HCT116 (cell line): ENCODE measurements at regions not wholly inside any gene's neighbourhood (a gene's known extent, or its start where the extent isn't known, plus 50 kb on each side); places are given as distances from the start of the nearest gene placed in this dataset.

Experiments
- ATAC-seq: fragments of 200-7000 bp; cut with Tn5 transposase; 2 replicates; pipeline ENCODE4 v1.9.1; 2020; ENCODE audit warnings: mild to moderate bottlenecking, moderate library complexity
- BruUV-seq: library from RNA; stranded (reverse); fragments of 400-500 nt; replicated peaks from 2 replicates; lab custom pipeline; 2021; lab: Mats Ljungman, UMichigan
- CTCF ChIA-PET: fragments of 300-600 bp; sonication (Branson Sonifier 250); formaldehyde crosslinking; loops from one replicate; lab custom pipeline; 2021; ENCODE audit warnings: antibody characterized with exemption; lab: Charles Lee
- POLR2A ChIA-PET: fragments of 300-600, 350-600 bp; sonication (Branson Sonifier 250); formaldehyde crosslinking; loops from one replicate; lab custom pipeline; 2021; ENCODE audit warnings: antibody characterized with exemption; lab: Charles Lee
- RAD21 ChIA-PET, 2 experiments: fragments of 300-600 bp; sonication (Branson Sonifier 250); formaldehyde crosslinking; loops; one replicate each; lab custom pipeline; 2023; ENCODE audit warnings: low total read pairs in 2 of 2; ENCODE audit not compliant: uncharacterized antibody in 2 of 2, unreplicated experiment in 2 of 2, low non-redundant PET in 1 of 2; lab: Charles Lee
- DNase-seq: peaks from one replicate; pipeline ENCODE4 v3.0.0-alpha.2; 2010; ENCODE audit warnings: low read depth, low spot score
- H2AFZ ChIP-seq: fragments of 200-600 bp; shearing (Covaris generic), sonication (generic); 2 replicates; pipeline ENCODE4 v1.6.1; 2017; ENCODE audit warnings: low read depth, mixed run types, mixed read lengths, antibody characterized with exemption, low read length; ENCODE audit not compliant: poor library complexity, severe bottlenecking
- H3K27ac ChIP-seq: 2 replicates; pipeline ENCODE4 v1.5.1; 2012; ENCODE audit warnings: low read depth, low read length
- H3K27me3 ChIP-seq: fragments of 200-600 bp; sonication (generic); 2 replicates; pipeline ENCODE4 v1.6.1; 2016; ENCODE audit warnings: mixed run types, low read length, mixed read lengths; ENCODE audit not compliant: insufficient read depth
- H3K36me3 ChIP-seq, 2 experiments: fragments of 200-500 bp in 1 of 2; fragments of 200-600 bp in 1 of 2; sonication (Bioruptor generic) in 1 of 2; sonication (generic) in 1 of 2; 2 replicates each; pipeline versions ENCODE4 v1.5.1 to v1.6.1; 2014 to 2016; ENCODE audit warnings: low read length in 2 of 2, inconsistent platforms in 1 of 2, mixed read lengths in 1 of 2, mixed run types in 1 of 2; ENCODE audit not compliant: insufficient read depth in 2 of 2, control insufficient read depth in 1 of 2
- H3K4me1 ChIP-seq, 2 experiments: fragments of 200-600 bp in 1 of 2; sonication (generic) in 1 of 2; 2 replicates each; pipeline versions ENCODE4 v1.5.1 to v1.6.1; 2012 to 2017; ENCODE audit warnings: low read length in 2 of 2, inconsistent platforms in 1 of 2, mild to moderate bottlenecking in 1 of 2, mixed read lengths in 1 of 2, mixed run types in 1 of 2, moderate library complexity in 1 of 2; ENCODE audit not compliant: insufficient read depth in 2 of 2, control insufficient read depth in 1 of 2
- H3K4me2 ChIP-seq: fragments of 200-600 bp; sonication (generic); 2 replicates; pipeline ENCODE4 v1.6.1; 2017; ENCODE audit warnings: mixed run types, low read length, mixed read lengths
- H3K4me3 ChIP-seq, 2 experiments: fragments of 200-600 bp in 1 of 2; sonication (generic) in 1 of 2; replicated peaks in 1 of 2; 2 replicates each; pipeline ENCODE4 v1.5.1; 2011 to 2016; ENCODE audit warnings: low read length in 2 of 2, control low read depth in 1 of 2, low read depth in 1 of 2, mild to moderate bottlenecking in 1 of 2, mixed read lengths in 1 of 2, mixed run types in 1 of 2
- H3K79me2 ChIP-seq: fragments of 200-600 bp; sonication (generic); 2 replicates; pipeline ENCODE4 v1.6.1; 2017; ENCODE audit warnings: mild to moderate bottlenecking, mixed run types, low read length, moderate library complexity, mixed read lengths; ENCODE audit not compliant: insufficient read depth
- H3K9ac ChIP-seq: fragments of 200-600 bp; sonication (generic); 2 replicates; pipeline ENCODE4 v1.6.1; 2016; ENCODE audit warnings: low read length, mixed read lengths
- H3K9me2 ChIP-seq: fragments of 200-600 bp; sonication (generic), shearing (Covaris generic); 2 replicates; pipeline ENCODE4 v1.6.1; 2017; ENCODE audit warnings: mixed run types, mild to moderate bottlenecking, moderate library complexity; ENCODE audit not compliant: insufficient read depth
- H3K9me3 ChIP-seq, 2 experiments: fragments of 200-500 bp in 1 of 2; fragments of 200-600 bp in 1 of 2; sonication (Bioruptor generic) in 1 of 2; sonication (generic) in 1 of 2; 2 replicates each; pipeline ENCODE4 v1.6.1; 2014 to 2017; ENCODE audit warnings: low read length in 2 of 2, mixed read lengths in 2 of 2, inconsistent platforms in 1 of 2, low read depth in 1 of 2, mild to moderate bottlenecking in 1 of 2, mixed run types in 1 of 2, moderate library complexity in 1 of 2; ENCODE audit not compliant: control insufficient read depth in 1 of 2, insufficient read depth in 1 of 2
- H4K20me1 ChIP-seq: fragments of 200-600 bp; sonication (generic), shearing (Covaris generic); 2 replicates; pipeline ENCODE4 v1.6.1; 2017; ENCODE audit warnings: mixed run types, mild to moderate bottlenecking, moderate library complexity; ENCODE audit not compliant: insufficient read depth
- ATF3 ChIP-seq: IDR thresholded peaks from 2 replicates; pipeline ENCODE4 v1.6.1; 2012
- CBX3 ChIP-seq: IDR thresholded peaks from 2 replicates; pipeline ENCODE4 v1.6.1; 2012; ENCODE audit warnings: low read depth
- CEBPB ChIP-seq: IDR thresholded peaks from 2 replicates; pipeline ENCODE4 v1.6.1; 2012; ENCODE audit warnings: low read depth
- CTCF ChIP-seq, 3 experiments: fragments of 200-600 bp in 1 of 3; sonication (generic) in 1 of 3; IDR thresholded peaks in 2 of 3; conservative IDR thresholded peaks in 1 of 3; 2 replicates each; pipeline ENCODE4 v1.5.1; 2012 to 2017; ENCODE audit warnings: low read depth in 2 of 3, low read length in 2 of 3, antibody characterized with exemption in 1 of 3, borderline replicate concordance in 1 of 3, control low read depth in 1 of 3, mild to moderate bottlenecking in 1 of 3, mixed read lengths in 1 of 3, mixed run types in 1 of 3, moderate library complexity in 1 of 3; ENCODE audit not compliant: insufficient read depth in 1 of 3
- EGR1 ChIP-seq: IDR thresholded peaks from 2 replicates; pipeline ENCODE4 v1.6.1; 2012; ENCODE audit warnings: low read depth
- ELF1 ChIP-seq: IDR thresholded peaks from 2 replicates; pipeline ENCODE4 v1.6.1; 2012; ENCODE audit warnings: low read depth, borderline replicate concordance
- FOSL1 ChIP-seq: IDR thresholded peaks from 2 replicates; pipeline ENCODE4 v1.6.1; 2012; ENCODE audit warnings: low read depth
- MAX ChIP-seq: IDR thresholded peaks from 2 replicates; pipeline ENCODE4 v1.6.1; 2012
- RAD21 ChIP-seq: IDR thresholded peaks from 2 replicates; pipeline ENCODE4 v1.6.1; 2012; ENCODE audit warnings: low read depth, mild to moderate bottlenecking
- REST ChIP-seq: IDR thresholded peaks from 2 replicates; pipeline ENCODE4 v1.6.1; 2012; ENCODE audit warnings: low read depth
- SIN3A ChIP-seq: IDR thresholded peaks from 2 replicates; pipeline ENCODE4 v1.6.1; 2012; ENCODE audit warnings: low read depth
- TCF7L2 ChIP-seq: IDR thresholded peaks from 2 replicates; pipeline ENCODE4 v1.7.0; 2011; ENCODE audit warnings: borderline replicate concordance, inconsistent platforms; ENCODE audit not compliant: insufficient read depth, insufficient read length; ENCODE audit errors: extremely low read depth
- YY1 ChIP-seq: IDR thresholded peaks from 2 replicates; pipeline ENCODE4 v1.6.1; 2011; ENCODE audit warnings: low read length, low read depth, moderate library complexity, mild to moderate bottlenecking; ENCODE audit not compliant: insufficient replicate concordance; ENCODE audit errors: extremely low read depth
- ZFX ChIP-seq: fragments of 450-650 bp; IDR thresholded peaks from 2 replicates; pipeline ENCODE4 v1.6.1; 2017
- ZNF274 ChIP-seq: fragments of 200-500 bp; sonication (Bioruptor generic); IDR thresholded peaks from 2 replicates; pipeline ENCODE4 v1.6.1; 2014; ENCODE audit warnings: mild to moderate bottlenecking, low read depth, low read length, inconsistent platforms
- intact Hi-C: fragments of 100-400 bp; cut with micrococcal nuclease; formaldehyde crosslinking; loops from 2 replicates; pipeline ENCODE4 v1.10.0; 2022

- no peaks in the 10 kb centered on the region for H4K20me1 ChIP-seq
- H3K9me3 ChIP-seq, result peaks cover 0 to 18% of the 10 kb centered on the region in 2 experiments; a peak in 2 of 4 replicates
- no peak overlapping the region for H3K9ac ChIP-seq
- ChIA-PET RAD21 (no interaction called here), POLR2A (no interaction called here), CTCF (no interaction called here)
- H3K9me2 ChIP-seq, result no peaks in the 10 kb centered on the region
- BruUV-seq, result no TSS peak
- no peaks in the 10 kb centered on the region for H3K79me2 ChIP-seq
- H3K4me2 ChIP-seq, result no peak overlapping the region
- no peaks in the 10 kb centered on the region for H3K4me1 ChIP-seq
- H3K36me3 ChIP-seq, result no peaks in the 10 kb centered on the region
- intact Hi-C loops, result no loop called here
- no peak overlapping the region for H3K27ac ChIP-seq
- H2AFZ ChIP-seq, result no peak overlapping the region
- DNase-seq (no peak), ATAC-seq (no peak)
- H3K27me3 ChIP-seq, result no peaks in the 10 kb centered on the region
- H3K4me3 ChIP-seq, result no peak overlapping the region
- TF ChIP-seq YY1 (no peak), CEBPB (no peak), SIN3A (no peak), ELF1 (no peak), FOSL1 (no peak), ZFX (no peak)
Measured at GRCh38 chr3:880371-880770, 212.5 kb upstream of the CNTN6 start.

- Histone ChIP-seq H3K4me1 (no peaks in the 10 kb centered on the region), H3K36me3 (no peaks in the 10 kb centered on the region), H3K79me2 (no peaks in the 10 kb centered on the region), H3K4me3 (no peak overlapping the region), H3K4me2 (no peak overlapping the region), H4K20me1 (no peaks in the 10 kb centered on the region), H3K27me3 (no peaks in the 10 kb centered on the region), H2AFZ (no peak overlapping the region), H3K9ac (no peak overlapping the region), H3K9me3 (peaks cover 0 to 18% of the 10 kb centered on the region in 2 experiments; a peak in 2 of 4 replicates), H3K9me2 (no peaks in the 10 kb centered on the region), H3K27ac (no peak overlapping the region)
- no TSS peak for BruUV-seq
- RAD21 ChIA-PET, result no interaction called here
- intact Hi-C loops, result no loop called here
- DNase-seq (no peak), ATAC-seq (no peak)
- CTCF ChIA-PET, result no interaction called here
- POLR2A ChIA-PET, result no interaction called here
- TF ChIP-seq CEBPB (no peak), ATF3 (no peak), YY1 (no peak), CBX3 (no peak), ZFX (no peak), REST (no peak), CTCF (IDR thresholded peaks at IDR 0.05 in 2 of 3, conservative IDR thresholded peaks at IDR 0.05 in 1 of 3; ENCODE audit: borderline replicate concordance in 1 of 3, insufficient read depth in 1 of 3, low read depth in 2 of 3, low read length in 2 of 3) (no peak), ZNF274 (no peak), MAX (no peak), RAD21 (no peak), FOSL1 (no peak), TCF7L2 (no peak), EGR1 (no peak)
Measured at GRCh38 chr3:882533-882932, 210.3 kb upstream of the CNTN6 start.
